Activated naive CD8-positive, alpha-beta T cell (primary cell): ENCODE measurements at regions not wholly inside any gene's neighbourhood (a gene's known extent, or its start where the extent isn't known, plus 50 kb on each side); places are given as distances from the start of the nearest gene placed in this dataset.
"Not testable (repeated sequence)": the region's sequence is repeated elsewhere in the genome, so short reads cannot be mapped to it uniquely, and the experiment has no call there.

Experiments
- H3K27ac Mint-ChIP-seq: one replicate; pipeline ENCODE4 v1.8.0; 2021; ENCODE audit warnings: mixed read lengths
- H3K27me3 Mint-ChIP-seq: one replicate; pipeline ENCODE4 v1.8.0; 2021; ENCODE audit warnings: mixed read lengths
- H3K36me3 Mint-ChIP-seq: one replicate; pipeline ENCODE4 v1.8.0; 2021; ENCODE audit warnings: mixed read lengths
- H3K4me1 Mint-ChIP-seq: one replicate; pipeline ENCODE4 v1.8.0; 2021; ENCODE audit warnings: low read depth, mixed read lengths
- H3K4me3 Mint-ChIP-seq: one replicate; pipeline ENCODE4 v1.8.0; 2021; ENCODE audit warnings: mild to moderate bottlenecking, mixed read lengths
- H3K9me3 Mint-ChIP-seq: one replicate; pipeline ENCODE4 v1.8.0; 2021; ENCODE audit warnings: low read depth, mixed read lengths

DNA sequence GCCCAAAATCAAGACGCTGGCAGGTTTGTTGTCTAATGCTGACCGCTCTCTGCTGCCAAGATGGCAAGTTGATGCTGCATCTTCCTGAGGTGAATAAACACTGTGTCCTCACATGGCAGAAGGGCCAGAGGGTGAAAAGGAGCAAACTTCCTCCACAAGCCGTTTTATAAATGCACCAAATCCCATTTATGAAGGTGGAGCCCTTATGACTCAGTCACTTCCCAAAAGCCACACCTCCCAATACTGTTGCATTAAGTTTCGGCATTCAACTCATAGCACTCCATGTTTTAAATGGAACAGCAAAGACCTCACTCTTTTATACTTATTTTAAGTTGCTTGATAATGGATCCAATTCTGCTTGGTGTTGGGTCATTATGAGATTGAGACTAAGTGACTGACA, 316.6 kb downstream of the RFPL4B start:
- H3K4me1 Mint-ChIP-seq: no peaks in the 10 kb centered on the region
- H3K27me3 Mint-ChIP-seq: no peaks in the 10 kb centered on the region
- H3K27ac Mint-ChIP-seq: no peak overlapping the region
- no peak overlapping the region for H3K4me3 Mint-ChIP-seq
- H3K36me3 Mint-ChIP-seq: no peaks in the 10 kb centered on the region
- H3K9me3 Mint-ChIP-seq: no peaks in the 10 kb centered on the region

DNA sequence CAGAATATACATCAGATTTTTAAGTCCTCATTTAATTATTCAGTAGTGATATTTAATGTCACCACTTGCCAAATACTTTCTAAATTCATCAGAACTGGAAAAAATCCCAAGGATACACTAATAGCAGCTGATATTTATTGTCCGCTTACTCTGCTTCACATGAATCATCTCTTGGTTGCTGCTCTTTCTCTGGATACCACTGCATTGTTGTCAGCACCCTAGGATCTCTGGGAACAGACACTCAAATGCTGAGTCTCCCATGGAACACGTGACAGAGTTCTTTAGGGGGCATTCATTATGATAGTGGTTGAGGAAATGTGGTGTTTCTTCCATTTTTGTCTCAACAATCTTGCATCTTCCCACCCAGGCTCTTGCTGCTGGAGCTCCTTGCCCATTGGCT, 318.0 kb downstream of the RFPL4B start:
- no peak overlapping the region for H3K4me3 Mint-ChIP-seq
- H3K4me1 Mint-ChIP-seq: no peaks in the 10 kb centered on the region
- H3K27ac Mint-ChIP-seq: no peak overlapping the region
- H3K27me3 Mint-ChIP-seq: no peaks in the 10 kb centered on the region
- no peaks in the 10 kb centered on the region for H3K36me3 Mint-ChIP-seq
- no peaks in the 10 kb centered on the region for H3K9me3 Mint-ChIP-seq

DNA sequence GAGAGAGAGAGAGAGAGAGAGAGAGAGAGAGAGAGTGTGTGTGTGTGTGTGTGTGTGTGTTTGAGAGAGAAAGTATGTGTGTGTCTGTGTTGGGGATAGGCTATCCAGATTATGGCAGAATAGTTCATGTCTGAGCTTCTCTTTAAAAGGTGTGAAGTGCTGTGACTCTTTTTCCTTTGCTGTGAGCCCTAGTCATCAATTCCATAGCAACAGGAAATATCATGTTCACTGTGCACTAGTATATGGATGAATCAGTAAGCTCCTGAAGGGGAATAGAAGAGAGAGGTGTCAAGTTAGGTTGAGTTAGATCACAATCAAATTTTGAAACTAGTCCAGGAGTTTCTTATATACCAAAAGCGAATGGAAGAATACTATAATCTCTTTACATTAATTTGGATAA, 318.7 kb downstream of the RFPL4B start:
- no peaks in the 10 kb centered on the region for H3K4me1 Mint-ChIP-seq

DNA sequence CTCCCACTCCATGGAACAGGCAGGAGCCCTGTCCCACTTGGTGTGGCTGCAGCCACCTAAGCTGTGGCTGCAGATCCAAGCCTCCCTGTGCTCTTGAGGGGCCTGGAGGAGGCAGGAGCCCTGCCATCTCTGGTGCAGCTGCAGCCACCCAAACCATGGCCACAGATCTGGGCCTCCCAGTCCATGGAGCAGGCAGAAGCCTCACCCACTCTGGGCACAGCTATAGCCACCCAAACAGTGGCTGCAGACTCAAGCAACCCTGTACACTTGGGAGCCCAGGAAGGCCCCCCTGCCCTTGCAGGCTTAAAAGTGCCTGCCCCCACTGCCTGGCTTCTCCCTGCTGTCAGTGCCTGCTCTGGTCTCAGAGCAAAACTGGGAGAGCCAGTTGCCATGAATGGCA, 320.3 kb downstream of the RFPL4B start:
- H3K4me1 Mint-ChIP-seq: no peaks in the 10 kb centered on the region
- H3K4me3 Mint-ChIP-seq: no peak overlapping the region

More for the DNA sequence above, 318.7 kb downstream of the RFPL4B start:
- Mint-ChIP-seq H3K9me3 (no peaks in the 10 kb centered on the region), H3K4me3 (no peak overlapping the region), H3K36me3 (no peaks in the 10 kb centered on the region), H3K27me3 (no peaks in the 10 kb centered on the region), H3K27ac (no peak overlapping the region)

DNA sequence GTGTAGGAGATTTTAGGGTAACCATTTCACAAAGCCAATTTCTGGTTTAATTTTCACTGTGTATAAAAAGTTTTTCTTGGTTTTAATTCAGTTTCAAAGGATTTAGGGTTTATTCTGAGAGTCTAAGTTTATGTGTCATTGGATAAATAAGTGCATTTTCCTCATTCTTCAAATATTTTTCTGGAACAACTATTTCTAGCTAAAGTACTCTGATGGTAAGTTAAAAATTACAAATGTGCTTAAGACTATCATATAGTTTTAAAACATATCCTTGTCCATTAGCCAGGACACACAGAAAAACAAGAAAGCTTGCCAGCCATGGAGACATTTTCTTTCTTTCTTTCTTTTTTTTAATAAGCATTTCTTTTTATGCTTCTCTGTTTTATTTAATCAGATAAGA, 333.0 kb downstream of the RFPL4B start:
- H3K4me3 Mint-ChIP-seq: no peak overlapping the region
- peaks cover under 1% of the 10 kb centered on the region for H3K27me3 Mint-ChIP-seq
- H3K27ac Mint-ChIP-seq: no peak overlapping the region
- H3K36me3 Mint-ChIP-seq: no peaks in the 10 kb centered on the region
- no peaks in the 10 kb centered on the region for H3K4me1 Mint-ChIP-seq
- no peaks in the 10 kb centered on the region for H3K9me3 Mint-ChIP-seq

More for the DNA sequence above, 320.3 kb downstream of the RFPL4B start:
- H3K36me3 Mint-ChIP-seq: no peaks in the 10 kb centered on the region
- no peaks in the 10 kb centered on the region for H3K9me3 Mint-ChIP-seq
- no peak overlapping the region for H3K27ac Mint-ChIP-seq
- H3K27me3 Mint-ChIP-seq: no peaks in the 10 kb centered on the region

DNA sequence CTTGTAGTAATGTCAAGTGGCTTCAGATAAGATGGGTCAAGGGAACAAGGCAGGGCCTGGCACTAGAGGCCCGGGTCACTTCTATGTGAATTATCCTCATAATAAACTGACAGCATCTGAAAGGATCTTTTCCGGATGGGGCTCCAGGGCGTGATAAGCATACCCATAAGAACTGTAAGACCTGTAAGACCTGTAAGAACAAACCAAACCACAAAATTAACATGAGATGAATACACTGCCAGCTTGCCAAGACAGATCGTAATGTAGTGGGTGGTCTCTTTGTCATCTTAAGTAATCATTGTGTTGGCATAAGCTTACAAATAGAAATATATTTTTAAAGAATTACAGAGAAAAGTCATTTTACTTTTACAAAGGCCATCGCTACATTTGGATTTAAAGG, 334.9 kb downstream of the RFPL4B start:
- peaks cover 2% of the 10 kb centered on the region for H3K27me3 Mint-ChIP-seq
- no peaks in the 10 kb centered on the region for H3K9me3 Mint-ChIP-seq
- H3K36me3 Mint-ChIP-seq: no peaks in the 10 kb centered on the region
- H3K27ac Mint-ChIP-seq: no peak overlapping the region
- H3K4me3 Mint-ChIP-seq: no peak overlapping the region
- no peaks in the 10 kb centered on the region for H3K4me1 Mint-ChIP-seq

DNA sequence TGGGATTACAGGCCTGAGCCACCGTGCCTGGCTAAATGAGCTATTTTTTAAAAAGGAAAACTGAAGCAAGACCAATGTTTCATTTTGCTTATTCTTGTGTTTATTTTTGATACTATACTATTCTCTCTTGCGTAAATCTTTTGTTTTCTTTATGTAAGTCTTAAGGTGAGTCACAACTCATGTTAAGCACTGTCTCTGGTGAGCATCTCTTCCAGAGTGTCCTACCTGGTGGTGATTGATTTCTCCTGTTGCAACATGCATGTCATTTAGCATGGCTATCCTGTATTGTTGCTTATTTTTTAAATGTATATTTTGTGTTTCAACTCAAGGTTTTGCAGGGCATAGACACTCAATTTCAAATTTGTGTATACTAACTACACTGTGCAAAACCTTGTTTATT, 336.0 kb downstream of the RFPL4B start:
- H3K9me3 Mint-ChIP-seq: no peaks in the 10 kb centered on the region
- H3K27me3 Mint-ChIP-seq: peaks cover 2% of the 10 kb centered on the region
- no peaks in the 10 kb centered on the region for H3K4me1 Mint-ChIP-seq
- H3K4me3 Mint-ChIP-seq: no peak overlapping the region
- no peak overlapping the region for H3K27ac Mint-ChIP-seq
- no peaks in the 10 kb centered on the region for H3K36me3 Mint-ChIP-seq

DNA sequence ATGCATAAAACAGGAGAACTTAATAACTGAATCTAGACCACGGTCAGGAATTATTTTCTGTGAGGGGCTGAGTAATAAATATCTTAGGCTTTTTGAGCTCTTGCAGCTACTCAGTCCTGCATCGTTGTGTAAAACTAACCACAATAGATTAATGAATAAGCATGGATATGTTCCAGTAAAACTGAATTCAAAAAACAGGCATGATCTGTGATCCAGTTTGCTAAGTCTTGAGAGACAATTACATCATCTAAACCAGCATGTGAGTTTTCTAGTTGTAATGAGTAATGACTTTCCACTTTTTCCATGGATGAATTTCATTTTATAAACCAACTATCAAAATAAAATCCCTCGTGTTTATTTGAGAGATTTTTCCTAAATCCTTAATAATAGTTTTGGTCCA, 336.8 kb downstream of the RFPL4B start:
- no peak overlapping the region for H3K4me3 Mint-ChIP-seq
- no peaks in the 10 kb centered on the region for H3K4me1 Mint-ChIP-seq
- no peaks in the 10 kb centered on the region for H3K36me3 Mint-ChIP-seq
- H3K27me3 Mint-ChIP-seq: peaks cover 2% of the 10 kb centered on the region
- H3K9me3 Mint-ChIP-seq: no peaks in the 10 kb centered on the region
- no peak overlapping the region for H3K27ac Mint-ChIP-seq

DNA sequence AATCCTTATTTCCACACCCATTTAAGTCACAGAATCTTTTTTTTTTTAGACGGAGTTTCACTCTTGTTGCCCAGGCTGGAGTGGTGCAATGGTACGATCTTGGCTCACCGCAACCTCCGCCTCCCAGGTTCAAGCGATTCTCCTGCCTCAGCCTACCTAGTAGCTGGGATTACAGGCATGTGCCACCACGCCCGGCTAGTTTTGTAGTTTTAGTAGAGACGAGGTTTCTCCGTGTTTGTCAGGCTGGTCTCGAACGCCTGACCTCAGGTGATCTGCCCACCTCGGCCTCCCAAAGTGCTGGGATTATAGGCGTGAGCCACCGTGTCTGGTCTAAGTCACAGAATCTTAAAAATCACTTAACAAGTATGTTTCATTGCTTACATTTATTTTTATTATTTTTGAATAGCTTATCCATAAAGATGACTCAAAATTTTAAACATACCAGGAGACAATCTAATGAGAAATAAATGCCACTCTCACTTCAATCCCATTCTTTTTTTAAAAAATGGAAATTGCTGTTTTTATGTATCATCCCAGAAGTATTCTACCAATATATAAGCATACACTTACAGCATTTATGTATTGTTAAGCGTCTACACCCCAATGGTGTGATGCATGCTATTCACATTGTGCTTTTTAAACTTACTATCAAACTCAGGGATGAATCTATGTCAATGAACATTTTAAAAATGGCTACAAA, 338.5 kb downstream of the RFPL4B start:
- H3K9me3 Mint-ChIP-seq, H3K36me3 Mint-ChIP-seq, H3K27ac Mint-ChIP-seq, H3K4me1 Mint-ChIP-seq, H3K4me3 Mint-ChIP-seq, H3K27me3 Mint-ChIP-seq: not testable (repeated sequence)

DNA sequence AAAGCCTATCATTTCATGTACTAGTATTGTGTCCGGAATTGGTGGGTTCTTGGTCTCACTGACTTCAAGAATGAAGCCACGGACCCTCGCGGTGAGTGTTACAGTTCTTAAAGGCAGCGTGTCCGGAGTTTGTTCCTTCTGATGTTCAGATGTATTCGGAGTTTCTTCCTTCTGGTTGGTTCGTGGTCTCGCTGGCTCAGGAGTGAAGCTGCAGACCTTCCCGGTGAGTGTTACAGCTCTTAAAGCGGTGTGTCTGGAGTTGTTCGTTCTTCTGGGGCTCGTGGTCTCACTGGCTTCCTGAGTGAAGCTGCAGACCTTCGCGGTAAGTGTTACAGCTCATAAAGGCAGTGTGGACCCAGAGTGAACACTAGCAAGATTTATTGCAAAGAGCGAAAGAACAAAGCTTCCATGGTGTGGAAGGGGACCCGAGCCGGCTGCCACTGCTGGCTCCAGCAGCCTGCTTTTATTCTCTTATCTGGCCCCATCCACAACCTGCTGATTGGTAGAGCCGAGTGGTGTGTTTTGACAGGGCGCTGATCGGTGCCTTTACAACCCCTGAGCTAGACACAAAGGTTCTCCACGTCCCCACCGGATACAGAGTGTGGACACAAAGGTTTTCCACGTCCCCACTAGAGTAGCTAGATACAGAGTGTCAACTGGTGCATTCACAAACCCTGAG, 341.5 kb downstream of the RFPL4B start:
- H3K27me3 Mint-ChIP-seq, H3K9me3 Mint-ChIP-seq, H3K36me3 Mint-ChIP-seq, H3K27ac Mint-ChIP-seq, H3K4me1 Mint-ChIP-seq, H3K4me3 Mint-ChIP-seq: not testable (repeated sequence)

DNA sequence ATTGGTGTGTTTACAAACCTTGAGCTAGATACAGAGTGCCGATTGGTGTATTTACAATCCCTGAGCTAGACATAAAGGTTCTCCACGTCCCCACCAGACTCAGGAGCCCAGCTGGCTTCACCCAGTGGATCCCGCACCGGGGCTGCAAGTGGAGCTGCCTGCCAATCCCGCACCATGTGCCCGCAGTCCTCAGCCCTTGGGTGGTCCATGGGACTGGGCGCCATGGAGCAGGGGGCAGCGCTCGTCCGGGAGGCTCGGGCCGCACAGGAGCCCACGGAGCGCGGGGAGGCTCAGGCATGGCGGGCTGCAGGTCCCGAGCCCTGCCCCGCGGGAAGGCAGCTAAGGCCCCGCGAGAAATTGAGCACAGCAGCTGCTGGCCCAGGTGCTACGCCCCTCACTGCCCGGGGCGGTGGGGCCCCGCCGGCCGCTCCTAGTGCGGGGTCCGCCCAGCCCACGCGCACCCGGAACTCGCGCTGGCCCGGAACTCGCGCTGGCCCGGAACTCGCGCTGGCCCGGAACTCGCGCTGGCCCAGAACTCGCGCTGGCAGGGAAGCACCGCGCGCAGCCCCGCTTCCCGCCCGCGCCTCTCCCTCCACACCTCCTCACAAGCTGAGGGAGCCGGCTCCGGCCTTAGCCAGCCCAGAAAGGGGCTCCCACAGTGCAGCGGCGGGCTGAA, 342.2 kb downstream of the RFPL4B start:
- H3K27me3 Mint-ChIP-seq, H3K27ac Mint-ChIP-seq, H3K4me3 Mint-ChIP-seq, H3K36me3 Mint-ChIP-seq, H3K4me1 Mint-ChIP-seq, H3K9me3 Mint-ChIP-seq: not testable (repeated sequence)

DNA sequence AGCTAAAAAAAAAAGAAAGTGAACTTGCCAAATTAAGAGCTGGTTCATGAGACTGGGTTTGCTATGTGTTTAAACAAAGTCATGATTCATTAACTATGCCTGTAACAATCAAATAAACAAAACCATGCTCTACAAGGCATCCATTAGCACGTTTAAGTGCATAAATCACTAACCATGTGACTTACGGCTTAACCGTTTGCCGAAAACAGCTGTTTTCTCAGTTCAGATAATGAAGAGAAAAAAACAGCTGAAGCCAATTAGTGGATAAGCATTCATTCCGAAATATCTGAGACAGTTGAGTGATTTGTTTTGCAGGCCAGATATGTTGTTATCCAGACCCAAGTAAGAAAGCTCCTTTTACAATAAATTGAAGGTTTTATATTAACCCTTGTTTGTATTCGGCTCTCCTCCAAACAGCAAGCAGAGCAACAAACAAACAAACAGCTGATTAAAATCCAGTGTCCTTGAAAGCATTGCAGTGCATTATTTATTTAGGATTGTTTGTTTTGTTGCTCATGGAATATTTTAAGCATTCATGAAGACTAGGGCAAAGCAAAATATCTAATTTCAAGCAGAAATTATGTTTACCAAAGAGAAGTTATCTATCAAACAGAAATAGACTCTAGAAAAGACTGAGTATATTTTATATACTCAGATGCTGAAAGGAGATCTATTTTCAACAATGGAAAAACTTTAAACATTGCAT, 343.5 kb downstream of the RFPL4B start:
- no peak overlapping the region for H3K4me3 Mint-ChIP-seq
- H3K9me3 Mint-ChIP-seq: peaks cover 5% of the 10 kb centered on the region
- no peaks in the 10 kb centered on the region for H3K27me3 Mint-ChIP-seq
- H3K4me1 Mint-ChIP-seq: no peaks in the 10 kb centered on the region
- H3K27ac Mint-ChIP-seq: no peak overlapping the region
- H3K36me3 Mint-ChIP-seq: no peaks in the 10 kb centered on the region

DNA sequence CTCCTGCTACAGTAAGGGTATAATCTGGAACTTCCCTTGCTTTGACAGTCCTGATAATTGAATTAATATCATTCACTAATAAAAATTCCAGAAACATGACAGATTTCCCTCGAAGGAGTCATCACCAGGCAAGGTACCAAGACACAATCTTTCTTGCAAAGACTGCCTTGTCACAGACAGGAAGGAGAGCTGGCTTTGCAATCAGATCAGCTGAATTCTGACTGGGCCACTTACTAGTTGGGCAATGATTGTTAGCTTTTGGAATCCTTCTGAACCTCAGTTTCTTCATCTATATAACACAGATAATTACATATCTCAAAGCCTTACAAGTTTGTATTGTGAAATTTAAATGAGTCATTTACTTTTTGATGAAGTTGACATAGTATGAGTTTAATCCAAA, 344.2 kb downstream of the RFPL4B start:
- Mint-ChIP-seq H3K4me1 (no peaks in the 10 kb centered on the region), H3K9me3 (peaks cover 9% of the 10 kb centered on the region), H3K36me3 (no peaks in the 10 kb centered on the region), H3K4me3 (no peak overlapping the region), H3K27ac (no peak overlapping the region), H3K27me3 (no peaks in the 10 kb centered on the region)

DNA sequence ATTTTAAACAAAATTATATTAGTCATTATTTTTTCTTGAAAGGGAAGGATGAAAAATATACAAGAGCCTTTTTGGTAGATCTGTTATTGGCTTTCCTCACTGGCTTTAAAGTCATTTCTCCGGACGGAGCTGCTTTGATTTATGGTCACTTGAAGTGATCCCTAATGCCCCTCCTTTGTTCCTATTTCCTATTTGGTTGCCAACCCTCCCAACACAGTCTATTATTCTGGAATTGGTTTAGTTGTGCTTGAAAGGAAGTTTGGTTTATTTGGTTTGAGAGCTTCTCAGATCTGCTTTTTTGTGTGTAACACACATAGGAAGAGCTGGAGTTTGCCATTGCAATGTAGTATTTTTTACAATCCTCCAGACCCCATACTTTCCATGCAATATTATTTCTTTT, 347.9 kb downstream of the RFPL4B start:
- Mint-ChIP-seq H3K4me3 (no peak overlapping the region), H3K27me3 (no peaks in the 10 kb centered on the region), H3K4me1 (no peaks in the 10 kb centered on the region), H3K9me3 (peaks cover 11% of the 10 kb centered on the region), H3K36me3 (no peaks in the 10 kb centered on the region), H3K27ac (no peak overlapping the region)

DNA sequence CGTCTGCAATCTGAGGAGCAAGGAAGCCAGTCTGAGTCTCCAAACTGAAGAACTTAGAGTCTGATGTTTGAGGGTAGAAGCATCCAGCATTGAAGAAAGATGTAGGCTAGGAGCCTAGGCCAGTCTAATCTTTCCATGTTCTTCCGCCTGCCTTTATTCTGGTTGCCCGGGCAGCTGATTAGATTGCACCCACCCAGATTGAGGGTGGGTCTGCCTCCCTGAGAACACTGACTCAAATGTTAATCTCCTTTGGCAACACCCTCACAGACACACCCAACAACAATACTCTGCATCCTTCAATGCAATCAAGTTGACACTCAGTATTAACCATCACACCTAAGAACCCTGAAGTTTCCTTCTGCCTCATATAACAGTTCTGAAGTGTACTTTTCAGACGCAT, 350.1 kb downstream of the RFPL4B start:
- Mint-ChIP-seq H3K4me3 (no peak overlapping the region), H3K4me1 (no peaks in the 10 kb centered on the region)

More for the DNA sequence above, 350.1 kb downstream of the RFPL4B start:
- Mint-ChIP-seq H3K36me3 (no peaks in the 10 kb centered on the region), H3K27ac (no peak overlapping the region), H3K27me3 (no peaks in the 10 kb centered on the region), H3K9me3 (peaks cover 6% of the 10 kb centered on the region)
